Neuron (in vitro differentiated cells): ENCODE measurements at regions not wholly inside any gene's neighbourhood (a gene's known extent, or its start where the extent isn't known, plus 50 kb on each side); places are given as distances from the start of the nearest gene placed in this dataset.
"Not testable (repeated sequence)": the region's sequence is repeated elsewhere in the genome, so short reads cannot be mapped to it uniquely, and the experiment has no call there.

Experiments used
- H2AFZ ChIP-seq: one replicate; pipeline ENCODE4 v1.6.1; 2013; ENCODE audit warnings: low read depth, mild to moderate bottlenecking, inconsistent platforms, low read length, moderate library complexity
- H3K27me3 ChIP-seq: one replicate; pipeline ENCODE4 v1.6.1; 2013; ENCODE audit warnings: low read length; ENCODE audit not compliant: insufficient read depth
- H3K36me3 ChIP-seq: one replicate; pipeline ENCODE4 v1.6.1; 2013; ENCODE audit warnings: low read length; ENCODE audit not compliant: insufficient read depth
- H3K4me1 ChIP-seq: one replicate; pipeline ENCODE4 v1.6.1; 2013; ENCODE audit warnings: low read length; ENCODE audit not compliant: insufficient read depth
- H3K4me3 ChIP-seq: 2 replicates; pipeline ENCODE4 v1.5.1; 2013; ENCODE audit warnings: mild to moderate bottlenecking, low read length, moderate library complexity
- H3K9me3 ChIP-seq: one replicate; pipeline ENCODE4 v1.6.1; 2013; ENCODE audit warnings: low read length

DNA sequence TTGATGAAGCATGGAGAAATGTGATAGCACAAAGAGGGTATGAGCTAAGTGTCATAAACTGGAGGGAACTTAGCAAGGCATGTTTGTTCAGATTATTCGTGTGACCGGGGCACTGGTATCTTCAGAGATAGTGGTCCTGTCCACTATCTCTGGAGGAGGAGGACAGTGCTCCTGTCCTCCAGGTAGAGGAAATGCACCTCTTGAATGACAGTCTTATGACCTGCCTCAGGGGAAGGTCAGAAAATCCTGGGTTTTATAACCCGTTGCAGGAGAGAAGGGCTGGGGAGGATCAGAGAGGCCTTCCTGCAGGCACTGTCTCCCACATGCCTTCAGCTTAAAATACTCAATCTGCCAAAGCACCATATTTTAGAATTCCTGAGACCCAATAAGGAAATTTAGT lies 213.5 kb upstream of the UBL3 start:
- no peaks in the 10 kb centered on the region for H3K36me3 ChIP-seq

DNA sequence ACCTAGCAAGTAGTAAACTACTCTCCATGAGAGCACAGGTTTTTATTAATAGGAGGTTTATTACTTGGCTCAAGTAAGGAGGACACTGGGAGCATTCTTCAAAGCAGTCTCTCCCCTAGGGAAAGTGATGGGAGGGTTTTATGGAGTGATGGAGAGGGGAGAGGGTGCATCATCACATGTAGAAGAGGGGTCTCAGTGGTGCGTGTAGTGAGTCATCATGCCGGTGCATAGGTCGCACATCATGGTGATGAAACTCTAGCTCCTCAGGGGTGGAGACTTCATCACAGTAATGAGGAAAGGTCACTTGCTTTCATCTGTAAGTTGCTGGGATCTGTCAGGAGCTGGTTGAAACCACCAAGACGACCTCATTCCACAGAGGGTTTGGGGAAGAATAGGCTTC lies 210.8 kb upstream of the UBL3 start:
- Histone ChIP-seq H3K4me3 (no peak overlapping the region), H2AFZ (no peak overlapping the region), H3K4me1 (no peaks in the 10 kb centered on the region), H3K27me3 (no peaks in the 10 kb centered on the region), H3K9me3 (no peaks in the 10 kb centered on the region), H3K36me3 (no peaks in the 10 kb centered on the region)

More for the DNA sequence above, 213.5 kb upstream of the UBL3 start:
- H3K4me3 ChIP-seq: no peak overlapping the region
- H3K27me3 ChIP-seq: no peaks in the 10 kb centered on the region
- no peaks in the 10 kb centered on the region for H3K9me3 ChIP-seq
- H2AFZ ChIP-seq: no peak overlapping the region
- H3K4me1 ChIP-seq: no peaks in the 10 kb centered on the region

DNA sequence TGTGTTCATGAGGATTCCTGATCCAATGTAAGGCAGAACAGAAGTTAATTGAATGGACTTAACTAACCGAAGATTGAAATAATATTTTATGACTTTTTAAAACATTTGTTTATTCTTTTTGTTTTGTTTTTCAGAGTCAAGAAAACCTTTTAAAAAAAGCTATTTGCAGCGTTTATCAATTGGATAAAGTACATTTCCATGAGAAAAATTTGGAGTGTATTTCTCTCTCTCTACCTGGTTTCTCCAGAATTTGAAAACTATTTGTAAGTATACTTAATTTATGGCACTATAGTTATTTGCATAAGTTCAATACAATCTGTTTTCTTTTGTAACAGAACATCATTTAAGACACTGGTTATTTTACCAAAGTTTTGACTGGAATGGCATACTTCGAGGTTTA lies 208.0 kb upstream of the UBL3 start:
- Histone ChIP-seq H3K4me3 (no peak overlapping the region), H2AFZ (no peak overlapping the region), H3K27me3 (no peaks in the 10 kb centered on the region), H3K9me3 (no peaks in the 10 kb centered on the region), H3K36me3 (no peaks in the 10 kb centered on the region), H3K4me1 (no peaks in the 10 kb centered on the region)

GRCh38 chr13:30054546-30054945 lies 204.1 kb upstream of the UBL3 start:
- not testable (repeated sequence) for H2AFZ ChIP-seq, H3K9me3 ChIP-seq, H3K4me1 ChIP-seq, H3K4me3 ChIP-seq, H3K27me3 ChIP-seq, H3K36me3 ChIP-seq

GRCh38 chr13:30053939-30054338 lies 203.5 kb upstream of the UBL3 start:
- Histone ChIP-seq H2AFZ (no peak overlapping the region), H3K4me1 (no peaks in the 10 kb centered on the region), H3K9me3 (no peaks in the 10 kb centered on the region), H3K4me3 (no peak overlapping the region), H3K27me3 (no peaks in the 10 kb centered on the region), H3K36me3 (no peaks in the 10 kb centered on the region)

GRCh38 chr13:30052120-30052519 lies 201.7 kb upstream of the UBL3 start:
- no peaks in the 10 kb centered on the region for H3K36me3 ChIP-seq
- H3K27me3 ChIP-seq: no peaks in the 10 kb centered on the region
- H2AFZ ChIP-seq: no peak overlapping the region
- H3K4me1 ChIP-seq: no peaks in the 10 kb centered on the region
- no peaks in the 10 kb centered on the region for H3K9me3 ChIP-seq
- no peak overlapping the region for H3K4me3 ChIP-seq

- H3K36me3 ChIP-seq: no peaks in the 10 kb centered on the region
Measured at GRCh38 chr13:30051531-30052060, 201.2 kb upstream of the UBL3 start.

GRCh38 chr13:30049692-30050091 lies 199.3 kb upstream of the UBL3 start:
- Histone ChIP-seq H3K9me3 (no peaks in the 10 kb centered on the region), H2AFZ (no peak overlapping the region), H3K4me3 (no peak overlapping the region), H3K36me3 (no peaks in the 10 kb centered on the region), H3K27me3 (no peaks in the 10 kb centered on the region), H3K4me1 (no peaks in the 10 kb centered on the region)

More at GRCh38 chr13:30051531-30052060, 201.2 kb upstream of the UBL3 start:
- no peaks in the 10 kb centered on the region for H3K4me1 ChIP-seq
- H2AFZ ChIP-seq: no peak overlapping the region
- H3K9me3 ChIP-seq: no peaks in the 10 kb centered on the region
- no peak overlapping the region for H3K4me3 ChIP-seq
- H3K27me3 ChIP-seq: no peaks in the 10 kb centered on the region

DNA sequence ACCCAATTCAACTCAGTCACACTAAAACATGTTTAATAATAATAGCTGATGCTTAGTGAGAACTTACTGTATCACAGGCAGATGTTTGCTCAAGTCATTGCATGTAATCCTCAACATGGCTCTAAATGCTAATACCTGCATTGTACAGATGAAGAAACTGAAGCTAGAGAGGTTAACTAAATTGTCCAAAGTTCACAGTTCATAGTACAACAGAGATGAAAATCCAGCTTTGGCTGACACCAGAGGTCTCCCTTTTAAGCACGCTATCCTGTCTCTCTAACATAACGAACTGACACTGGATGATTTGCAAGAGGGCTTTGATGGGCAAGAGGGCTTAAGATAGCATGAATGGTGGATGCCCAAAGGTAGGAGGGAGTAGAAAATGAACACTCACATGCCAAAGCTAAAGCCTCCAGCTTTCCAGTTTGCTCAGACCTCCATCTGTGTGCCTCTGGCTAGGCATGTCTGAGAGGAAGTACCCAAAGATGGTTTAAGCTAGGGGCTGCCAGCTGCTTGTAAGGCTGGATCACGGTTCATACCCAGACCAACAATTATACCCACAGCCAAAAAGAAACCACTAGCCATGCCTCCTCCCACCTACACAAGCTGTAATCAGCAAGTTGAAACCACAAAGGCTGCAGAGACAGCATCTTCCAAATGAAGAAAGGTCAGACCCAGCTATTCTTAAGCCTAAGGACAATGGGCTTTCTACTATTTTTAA lies 196.9 kb upstream of the UBL3 start:
- Histone ChIP-seq H3K36me3 (no peaks in the 10 kb centered on the region), H2AFZ (no peak overlapping the region), H3K4me3 (no peak overlapping the region), H3K9me3 (no peaks in the 10 kb centered on the region), H3K4me1 (no peaks in the 10 kb centered on the region), H3K27me3 (no peaks in the 10 kb centered on the region)

DNA sequence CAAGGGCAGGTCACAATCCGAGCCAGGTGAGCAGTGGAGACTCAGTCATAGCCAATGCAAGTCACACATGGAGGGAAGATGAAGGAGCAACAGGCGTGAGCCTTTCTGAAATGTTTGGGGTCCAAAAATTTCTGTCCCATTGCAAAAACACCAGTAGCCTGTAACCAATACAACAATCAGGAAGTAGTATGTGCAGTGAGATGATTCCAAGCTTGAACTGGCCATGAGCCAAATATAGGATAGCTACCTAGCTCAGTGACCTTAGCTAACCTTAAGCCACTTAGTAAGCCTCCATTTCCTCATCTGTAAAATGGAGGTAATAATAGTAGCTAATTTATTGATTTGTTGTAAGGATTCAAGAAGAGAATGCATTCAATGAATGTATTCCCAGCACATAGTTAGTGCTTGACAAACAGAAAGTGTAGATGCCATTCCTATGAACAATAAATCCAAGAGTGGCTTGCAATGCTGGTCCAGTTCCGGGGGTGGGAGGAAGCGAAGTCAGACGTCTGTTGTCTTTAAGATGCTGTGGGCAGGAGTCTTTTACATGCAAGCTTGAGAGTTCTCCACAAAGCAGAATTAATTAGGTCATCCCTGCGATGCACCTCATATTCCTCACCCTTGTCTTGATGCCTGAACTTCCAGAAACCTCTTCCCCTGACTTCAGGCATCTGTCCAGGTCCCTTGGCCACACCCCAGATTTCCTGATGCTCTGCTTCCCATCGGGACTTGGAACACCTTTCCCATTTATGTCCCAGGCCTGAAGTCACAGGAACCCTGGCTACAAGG lies 195.7 kb upstream of the UBL3 start:
- H2AFZ ChIP-seq: no peak overlapping the region
- H3K9me3 ChIP-seq: no peaks in the 10 kb centered on the region
- H3K27me3 ChIP-seq: no peaks in the 10 kb centered on the region
- no peaks in the 10 kb centered on the region for H3K36me3 ChIP-seq
- no peak overlapping the region for H3K4me3 ChIP-seq
- no peaks in the 10 kb centered on the region for H3K4me1 ChIP-seq

- Histone ChIP-seq H3K4me3 (no peak overlapping the region), H3K36me3 (no peaks in the 10 kb centered on the region), H3K27me3 (no peaks in the 10 kb centered on the region), H3K9me3 (no peaks in the 10 kb centered on the region), H2AFZ (no peak overlapping the region), H3K4me1 (peaks cover under 1% of the 10 kb centered on the region)
Measured at GRCh38 chr13:30044932-30045331, 194.5 kb upstream of the UBL3 start.

GRCh38 chr13:30043631-30043925 lies 193.2 kb upstream of the UBL3 start:
- Histone ChIP-seq H3K27me3 (no peaks in the 10 kb centered on the region), H3K4me3 (no peak overlapping the region), H2AFZ (no peak overlapping the region), H3K4me1 (peaks cover 5% of the 10 kb centered on the region), H3K9me3 (no peaks in the 10 kb centered on the region), H3K36me3 (no peaks in the 10 kb centered on the region)

- H3K4me1 ChIP-seq: peaks cover 5% of the 10 kb centered on the region
- H3K27me3 ChIP-seq: no peaks in the 10 kb centered on the region
- H3K4me3 ChIP-seq: no peak overlapping the region
- H2AFZ ChIP-seq: no peak overlapping the region
- H3K9me3 ChIP-seq: no peaks in the 10 kb centered on the region
- H3K36me3 ChIP-seq: no peaks in the 10 kb centered on the region
Measured at GRCh38 chr13:30042891-30043630, 192.6 kb upstream of the UBL3 start.
